Astrocyte (in vitro differentiated cells and primary cell): ENCODE measurements at regions not wholly inside any gene's neighbourhood (a gene's known extent, or its start where the extent isn't known, plus 50 kb on each side); places are given as distances from the start of the nearest gene placed in this dataset.
"Not testable (repeated sequence)": the region's sequence is repeated elsewhere in the genome, so short reads cannot be mapped to it uniquely, and the experiment has no call there.

ENCODE experiments used
- DNase-seq: peaks from one replicate; pipeline ENCODE4 v3.0.0-alpha.2; 2010; ENCODE audit warnings: low read depth
- FAIRE-seq: peaks from 2 replicates; lab custom pipeline; 2011; peaks lifted over from hg19 to GRCh38; lab: Jason Lieb, UNC
- H2AFZ ChIP-seq: 2 replicates; pipeline ENCODE4 v1.6.0; 2012; ENCODE audit warnings: low read depth, low read length, inconsistent platforms
- H3K27ac ChIP-seq: 2 replicates; pipeline ENCODE4 v1.5.1; 2011; ENCODE audit warnings: low read depth, low read length, inconsistent platforms
- H3K27me3 ChIP-seq: 2 replicates; pipeline ENCODE4 v1.6.0; 2011; ENCODE audit warnings: low read length, inconsistent platforms; ENCODE audit not compliant: insufficient read depth
- H3K36me3 ChIP-seq: 2 replicates; pipeline ENCODE4 v1.5.1; 2011; ENCODE audit warnings: low read length, inconsistent platforms; ENCODE audit not compliant: insufficient read depth
- H3K4me1 ChIP-seq: 2 replicates; pipeline ENCODE4 v1.5.1; 2011; ENCODE audit warnings: low read length, inconsistent platforms; ENCODE audit not compliant: insufficient read depth
- H3K4me2 ChIP-seq: 2 replicates; pipeline ENCODE4 v1.6.0; 2012; ENCODE audit warnings: low read length, inconsistent platforms
- H3K4me3 ChIP-seq: 2 replicates; pipeline ENCODE4 v1.5.1; 2011; ENCODE audit warnings: low read depth, mild to moderate bottlenecking, low read length, inconsistent platforms; ENCODE audit not compliant: insufficient read depth
- H3K79me2 ChIP-seq: 2 replicates; pipeline ENCODE4 v1.6.0; 2012; ENCODE audit warnings: mild to moderate bottlenecking, low read length, inconsistent platforms; ENCODE audit not compliant: insufficient read depth
- H3K9ac ChIP-seq: 2 replicates; pipeline ENCODE4 v1.6.0; 2012; ENCODE audit warnings: mild to moderate bottlenecking, low read length, inconsistent platforms
- H3K9me3 ChIP-seq: 2 replicates; pipeline ENCODE4 v1.5.1; 2012; ENCODE audit warnings: low read depth, mild to moderate bottlenecking, low read length, inconsistent platforms; ENCODE audit not compliant: insufficient read depth
- H4K20me1 ChIP-seq: 2 replicates; pipeline ENCODE4 v1.6.0; 2012; ENCODE audit warnings: low read length, inconsistent platforms; ENCODE audit not compliant: insufficient read depth
- H3K27ac Mint-ChIP-seq: one replicate; pipeline ENCODE4 v1.8.0; 2021; ENCODE audit warnings: mild to moderate bottlenecking, mixed read lengths; ENCODE audit not compliant: unreplicated experiment
- H3K27me3 Mint-ChIP-seq: one replicate; pipeline ENCODE4 v1.8.0; 2021; ENCODE audit warnings: low read depth, mixed read lengths; ENCODE audit not compliant: unreplicated experiment
- H3K36me3 Mint-ChIP-seq: one replicate; pipeline ENCODE4 v1.8.0; 2021; ENCODE audit warnings: low read depth, mixed read lengths; ENCODE audit not compliant: unreplicated experiment
- H3K4me1 Mint-ChIP-seq: one replicate; pipeline ENCODE4 v1.8.0; 2021; ENCODE audit warnings: low read depth, mixed read lengths; ENCODE audit not compliant: unreplicated experiment
- H3K4me3 Mint-ChIP-seq: one replicate; pipeline ENCODE4 v1.8.0; 2021; ENCODE audit warnings: mild to moderate bottlenecking, moderate library complexity, mixed read lengths; ENCODE audit not compliant: unreplicated experiment
- H3K9me3 Mint-ChIP-seq: one replicate; pipeline ENCODE4 v1.8.0; 2021; ENCODE audit warnings: mild to moderate bottlenecking, mixed read lengths; ENCODE audit not compliant: unreplicated experiment

DNA sequence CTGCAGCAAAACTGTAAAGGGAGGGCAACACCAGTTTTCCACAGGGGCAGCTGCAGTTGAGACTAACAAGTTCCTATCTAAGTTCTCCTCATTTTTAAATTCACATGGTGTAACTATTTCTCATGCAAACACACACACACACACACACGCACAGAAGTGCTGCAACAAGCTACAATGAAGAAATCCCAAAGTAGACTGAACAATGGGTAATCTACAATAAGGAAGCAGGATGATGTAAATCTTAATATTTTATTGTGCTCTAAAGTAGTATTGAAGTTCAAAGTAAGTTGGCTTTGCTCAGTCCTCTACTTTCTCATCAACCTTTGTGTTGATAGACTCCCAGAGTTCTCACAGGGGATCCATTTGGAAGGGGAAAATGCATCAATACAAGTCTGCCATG lies 212.9 kb downstream of the SPATA31A7 start:
- H3K9ac ChIP-seq, H3K36me3 Mint-ChIP-seq, H3K4me3 ChIP-seq, FAIRE-seq, H2AFZ ChIP-seq, H3K9me3 ChIP-seq, H3K4me1 ChIP-seq, H3K27ac ChIP-seq, H3K27me3 Mint-ChIP-seq, H3K79me2 ChIP-seq, DNase-seq, H3K36me3 ChIP-seq, H3K9me3 Mint-ChIP-seq, H3K27me3 ChIP-seq, H4K20me1 ChIP-seq, H3K27ac Mint-ChIP-seq, H3K4me3 Mint-ChIP-seq, H3K4me2 ChIP-seq, H3K4me1 Mint-ChIP-seq: not testable (repeated sequence)

- not testable (repeated sequence) for H2AFZ ChIP-seq, H3K27me3 ChIP-seq, DNase-seq, H3K4me1 ChIP-seq, H3K4me2 ChIP-seq, H3K4me3 ChIP-seq, H3K9me3 ChIP-seq, FAIRE-seq, H3K9me3 Mint-ChIP-seq, H4K20me1 ChIP-seq, H3K27ac Mint-ChIP-seq, H3K4me3 Mint-ChIP-seq, H3K79me2 ChIP-seq, H3K27ac ChIP-seq, H3K4me1 Mint-ChIP-seq, H3K9ac ChIP-seq, H3K27me3 Mint-ChIP-seq, H3K36me3 Mint-ChIP-seq, H3K36me3 ChIP-seq
These were observed 222.2 kb downstream of the SPATA31A7 start for GRCh38 chr9:61411933-61412605.

- H3K36me3 Mint-ChIP-seq, H4K20me1 ChIP-seq, H3K27ac ChIP-seq, DNase-seq, H3K9ac ChIP-seq, FAIRE-seq, H3K4me3 Mint-ChIP-seq, H3K4me3 ChIP-seq, H3K4me1 ChIP-seq, H3K4me1 Mint-ChIP-seq, H3K27me3 ChIP-seq, H3K27me3 Mint-ChIP-seq, H3K9me3 ChIP-seq, H3K4me2 ChIP-seq, H3K36me3 ChIP-seq, H2AFZ ChIP-seq, H3K79me2 ChIP-seq, H3K27ac Mint-ChIP-seq, H3K9me3 Mint-ChIP-seq: not testable (repeated sequence)
These were observed 222.9 kb downstream of the SPATA31A7 start for GRCh38 chr9:61412738-61413137.

DNA sequence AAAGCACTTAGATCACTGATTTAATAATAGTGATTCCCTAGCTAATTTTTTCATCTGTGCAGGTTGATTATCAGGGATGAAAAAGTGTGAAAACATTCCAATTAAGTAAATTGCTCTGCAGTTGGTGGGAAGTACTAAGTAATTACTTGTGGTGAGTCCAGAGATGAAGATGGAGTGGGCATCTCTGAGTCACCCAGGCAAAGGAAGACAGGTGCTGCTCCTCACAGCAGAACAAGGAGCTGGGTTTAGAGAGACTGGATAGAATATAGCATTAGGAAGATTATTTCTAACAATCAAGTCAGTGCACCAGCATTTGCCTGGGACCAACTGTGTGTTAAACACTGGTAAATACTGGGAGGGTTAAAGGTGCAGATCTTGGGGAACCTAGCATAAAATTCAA lies 228.3 kb downstream of the SPATA31A7 start:
- not testable (repeated sequence) for H3K27me3 ChIP-seq, H3K36me3 Mint-ChIP-seq, DNase-seq, H3K27ac Mint-ChIP-seq, H3K4me1 ChIP-seq, H3K27ac ChIP-seq, H2AFZ ChIP-seq, H3K4me3 ChIP-seq, H3K9ac ChIP-seq, H4K20me1 ChIP-seq, H3K4me1 Mint-ChIP-seq, H3K79me2 ChIP-seq, H3K4me3 Mint-ChIP-seq, H3K9me3 ChIP-seq, H3K27me3 Mint-ChIP-seq, H3K9me3 Mint-ChIP-seq, H3K36me3 ChIP-seq, H3K4me2 ChIP-seq, FAIRE-seq

DNA sequence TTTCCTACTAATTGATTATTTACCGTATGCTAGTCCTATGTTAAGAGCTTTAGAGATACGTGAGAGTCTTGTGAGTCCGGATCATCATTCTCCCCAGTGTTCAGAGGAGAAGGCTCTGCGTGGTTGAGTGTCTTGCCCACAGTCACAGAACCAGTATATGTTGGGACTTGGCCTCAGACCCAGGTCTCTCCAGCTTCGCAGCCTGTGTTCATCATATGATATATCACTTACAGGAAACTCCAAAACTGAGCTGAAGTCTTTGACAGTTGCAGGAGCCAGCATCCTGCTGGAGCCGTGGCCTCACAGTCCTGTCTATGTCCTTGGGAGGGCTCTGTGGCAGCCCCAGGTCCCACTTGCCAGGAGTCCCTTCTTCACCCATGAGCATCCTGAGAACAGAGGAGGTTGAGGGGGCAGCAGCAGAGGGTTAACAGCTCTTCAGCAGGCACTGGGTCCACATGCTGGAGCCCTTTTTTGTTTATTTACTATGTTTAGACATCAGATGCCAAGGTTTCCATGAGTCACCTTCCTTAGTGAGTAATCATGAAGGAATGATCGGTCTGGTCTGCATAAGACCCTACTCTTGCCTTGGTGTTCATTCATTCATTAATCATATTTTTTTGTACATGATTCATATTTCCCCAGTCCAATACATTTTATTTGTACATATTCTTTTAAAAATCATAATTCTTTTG lies 230.6 kb downstream of the SPATA31A7 start:
- DNase-seq, H3K4me2 ChIP-seq: not testable (repeated sequence)

DNA sequence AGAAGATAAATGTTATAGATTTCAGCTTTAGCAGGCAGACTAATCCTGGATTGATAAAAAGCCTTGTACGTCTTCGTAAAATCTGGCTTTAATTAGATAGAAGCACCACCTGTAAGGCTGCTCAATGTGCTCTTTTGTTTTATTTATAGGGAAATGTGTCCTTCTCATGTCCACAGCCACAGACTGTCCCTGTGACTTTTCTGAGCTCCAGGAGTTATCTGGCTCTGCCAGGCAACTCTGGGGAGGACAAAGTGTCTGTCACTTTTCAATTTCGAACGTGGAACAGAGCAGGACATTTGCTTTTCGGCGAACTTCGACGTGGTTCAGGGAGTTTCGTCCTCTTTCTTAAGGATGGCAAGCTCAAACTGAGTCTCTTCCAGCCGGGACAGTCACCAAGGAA lies 257.4 kb downstream of the SPATA31A7 start:
- H3K27ac ChIP-seq, DNase-seq: not testable (repeated sequence)

More for the DNA sequence above, 230.6 kb downstream of the SPATA31A7 start:
- not testable (repeated sequence) for H3K27me3 ChIP-seq, H3K9me3 ChIP-seq, H3K4me3 Mint-ChIP-seq, H3K36me3 ChIP-seq, H3K9ac ChIP-seq, H3K79me2 ChIP-seq, H3K4me1 Mint-ChIP-seq, H3K9me3 Mint-ChIP-seq, FAIRE-seq, H3K27ac Mint-ChIP-seq, H3K27me3 Mint-ChIP-seq, H3K27ac ChIP-seq, H2AFZ ChIP-seq, H3K4me1 ChIP-seq, H3K4me3 ChIP-seq, H3K36me3 Mint-ChIP-seq, H4K20me1 ChIP-seq

More for the DNA sequence above, 257.4 kb downstream of the SPATA31A7 start:
- H3K4me3 Mint-ChIP-seq, H3K4me1 ChIP-seq, H3K4me2 ChIP-seq, H3K27me3 Mint-ChIP-seq, H3K9me3 Mint-ChIP-seq, H3K79me2 ChIP-seq, FAIRE-seq, H3K36me3 ChIP-seq, H3K27me3 ChIP-seq, H3K9me3 ChIP-seq, H3K27ac Mint-ChIP-seq, H3K4me1 Mint-ChIP-seq, H3K4me3 ChIP-seq, H4K20me1 ChIP-seq, H2AFZ ChIP-seq, H3K36me3 Mint-ChIP-seq, H3K9ac ChIP-seq: not testable (repeated sequence)
